ENCODE measurements at regions not wholly inside any gene's neighbourhood (a gene's known extent, or its start where the extent isn't known, plus 50 kb on each side); places are given as distances from the start of the nearest gene placed in this dataset.

DNA sequence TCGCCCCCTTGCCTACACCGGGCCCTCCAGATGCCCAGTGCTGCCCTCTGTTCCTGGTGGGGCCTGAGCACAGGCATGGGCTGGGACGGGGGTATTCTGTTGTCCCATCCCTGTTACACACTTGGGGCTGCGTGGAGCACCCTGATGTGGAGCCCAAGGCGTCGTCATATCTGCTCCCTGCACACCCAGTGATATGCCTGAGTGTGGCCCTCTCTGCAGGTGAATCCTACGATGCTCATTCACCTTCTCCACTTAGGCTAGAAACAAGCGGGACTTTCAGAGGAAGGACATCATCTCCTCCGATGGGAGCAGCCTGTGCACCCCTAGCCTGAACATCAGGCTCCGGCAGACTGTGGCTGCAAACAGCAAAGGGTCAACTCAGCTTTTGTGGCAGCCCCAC lies 91.0 kb upstream of the NPTX2 start:
- Histone ChIP-seq H3K23me2 (ENCODE audit: low read depth, low read length) (no peaks in the 10 kb centered on the region), H2AFZ (ENCODE audit: low read length) (no peak overlapping the region), H3K36me3 (ENCODE audit: control insufficient read depth in 2 of 4, insufficient read depth in 4 of 4, low read length in 3 of 4) (no peaks in the 10 kb centered on the region), H3K56ac (replicated peaks; ENCODE audit: insufficient read length, low read depth, low read length) (no peak overlapping the region), H2AK5ac (ENCODE audit: low read depth, low read length) (no peak overlapping the region), H2BK5ac (ENCODE audit: low read depth, low read length) (no peak overlapping the region), H4K5ac (ENCODE audit: insufficient read length, low read depth, low read length) (no peak overlapping the region), H3K23ac (ENCODE audit: insufficient read length) (no peak overlapping the region), H4K20me1 (replicated peaks in 1 of 2; ENCODE audit: control insufficient read depth in 1 of 2, insufficient read depth in 2 of 2, low read length in 2 of 2) (no peaks in the 10 kb centered on the region), H2BK15ac (ENCODE audit: low read length) (no peak overlapping the region), H2BK120ac (replicated peaks; ENCODE audit: low read depth, low read length) (no peak overlapping the region), H3K9me3 (ENCODE audit: insufficient read depth in 2 of 2, low read depth in 1 of 2, low read length in 1 of 2) (peaks cover 7 to 28% of the 10 kb centered on the region in 2 experiments), H3K4ac (replicated peaks; ENCODE audit: insufficient read length, low read depth, low read length) (no peak overlapping the region), H3K27me3 (replicated peaks in 1 of 4; ENCODE audit: control insufficient read depth in 3 of 4, extremely low read depth in 1 of 4, insufficient read depth in 3 of 4, low read length in 3 of 4) (peaks cover 0 to 1% (median 0%) of the 10 kb centered on the region in 4 experiments; a peak in 1 of 7 replicates), H3K4me2 (ENCODE audit: insufficient read depth in 1 of 2, low read depth in 2 of 2, low read length in 2 of 2) (no peak overlapping the region), H3K27ac (ENCODE audit: low read depth, low read length) (no peak overlapping the region), H2BK20ac (ENCODE audit: low read length) (no peak overlapping the region), H3K9ac (replicated peaks in 1 of 4; ENCODE audit: extremely low read depth in 1 of 4, low read depth in 3 of 4, low read length in 3 of 4) (no peak overlapping the region), H2BK12ac (ENCODE audit: low read depth, low read length) (no peak overlapping the region), H3K18ac (ENCODE audit: extremely low read depth, low read length) (no peak overlapping the region), H4K91ac (replicated peaks; ENCODE audit: insufficient read length, low read length) (no peak overlapping the region), H3K79me2 (ENCODE audit: control insufficient read depth in 1 of 2, insufficient read depth in 2 of 2, low read length in 2 of 2) (no peaks in the 10 kb centered on the region), H3K4me1 (replicated peaks in 1 of 4; ENCODE audit: control insufficient read depth in 3 of 4, insufficient read depth in 4 of 4, low read length in 3 of 4) (0 out of 7 replicates have a peak, but pooled peaks cover 0 to 3% (median 0%) of the 10 kb centered on the region in 4 experiments), H4K8ac (ENCODE audit: extremely low read depth, insufficient read depth, low read length) (no peak overlapping the region), H3K4me3 (ENCODE audit: extremely low read depth in 1 of 4, insufficient read depth in 2 of 4, low read depth in 3 of 4, low read length in 4 of 4) (no peak overlapping the region), H3K79me1 (ENCODE audit: low read depth, low read length) (no peaks in the 10 kb centered on the region), H3K14ac (ENCODE audit: insufficient read length) (no peak overlapping the region)
- CTCF ChIA-PET (ENCODE audit: partially characterized antibody): interaction anchor here (1.6 kb wide), 1 partner anchor 207 kb away, joined by 4 read pairs; no protein-coding TSS in a partner anchor
- POLR2A ChIA-PET (ENCODE audit: partially characterized antibody): no interaction called here
- TF ChIP-seq SP1 (IDR thresholded peaks at IDR 0.05; ENCODE audit: low read depth, low read length) (no peak), CTBP2 (IDR thresholded peaks at IDR 0.05; ENCODE audit: borderline replicate concordance, insufficient read depth, insufficient read length, low read length) (no peak), FOSL1 (IDR thresholded peaks at IDR 0.05; ENCODE audit: insufficient read depth, low read depth, low read length) (no peak), ASH2L (IDR thresholded peaks at IDR 0.05; ENCODE audit: low read length) (no peak), ZNF274 (IDR thresholded peaks at IDR 0.05; ENCODE audit: borderline replicate concordance, extremely low read depth, low read length) (no peak), RBBP5 (IDR thresholded peaks at IDR 0.05; ENCODE audit: borderline replicate concordance, low read depth, low read length) (no peak), SUZ12 (IDR thresholded peaks at IDR 0.05; ENCODE audit: low read length) (no peak), KDM4A (IDR thresholded peaks at IDR 0.05; ENCODE audit: low read depth, low read length, severe bottlenecking) (no peak)
- TF ChIP-seq, protein P1, sequence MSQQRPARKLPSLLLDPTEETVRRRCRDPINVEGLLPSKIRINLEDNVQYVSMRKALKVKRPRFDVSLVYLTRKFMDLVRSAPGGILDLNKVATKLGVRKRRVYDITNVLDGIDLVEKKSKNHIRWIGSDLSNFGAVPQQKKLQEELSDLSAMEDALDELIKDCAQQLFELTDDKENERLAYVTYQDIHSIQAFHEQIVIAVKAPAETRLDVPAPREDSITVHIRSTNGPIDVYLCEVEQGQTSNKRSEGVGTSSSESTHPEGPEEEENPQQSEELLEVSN (IDR thresholded peaks at IDR 0.05): no peak
- FAIRE-seq (no peak), DNase-seq (ENCODE audit: low read depth in 1 of 2, low spot score in 2 of 2) (no peak)
- 88% methylated on average over 10 of the region's 10 CpGs; no CpG with 5 or more reads in 1 of the 2 experiments for WGBS, 2 experiments (ENCODE audit: extremely low coverage in 1 of 2, insufficient coverage in 1 of 2, insufficient read length in 1 of 2, insufficient replicate concordance in 2 of 2, low coverage in 1 of 2, low lambda C conversion rate in 2 of 2, missing lambda C conversion rate in 1 of 2)
